ENCODE measurements at regions not wholly inside any gene's neighbourhood (a gene's known extent, or its start where the extent isn't known, plus 50 kb on each side); places are given as distances from the start of the nearest gene placed in this dataset.

- H3K27ac ChIP-seq (ENCODE audit: low read depth in 1 of 2, low read length in 1 of 2), result no peak overlapping the region
- no peaks in the 10 kb centered on the region for H3K9me3 ChIP-seq (ENCODE audit: control insufficient read depth in 2 of 2, insufficient read depth in 1 of 2, low read length in 1 of 2)
- 86% methylated on average over 2 of the region's 2 CpGs for WGBS
- H3K27me3 ChIP-seq (ENCODE audit: control insufficient read depth in 2 of 2, insufficient read depth in 1 of 2, low read length in 1 of 2), result no peaks in the 10 kb centered on the region
- H3K36me3 ChIP-seq (ENCODE audit: control insufficient read depth in 2 of 2, insufficient read depth in 2 of 2, low read length in 1 of 2), result no peaks in the 10 kb centered on the region
- DNase-seq (ENCODE audit: low read depth in 6 of 9, low spot score in 9 of 9), result no peak
- no peak overlapping the region for H3K4me3 ChIP-seq (ENCODE audit: low read length in 2 of 2)
- H3K4me1 ChIP-seq (ENCODE audit: control insufficient read depth in 2 of 2, insufficient read depth in 2 of 2, low read length in 2 of 2), result no peaks in the 10 kb centered on the region
Measured at GRCh38 chr4:186931519-186931918, 207.9 kb upstream of the FAT1 start.

GRCh38 chr4:186932196-186932595 is 208.5 kb upstream of the FAT1 start:
- Histone ChIP-seq H3K27me3 (ENCODE audit: control insufficient read depth in 2 of 2, insufficient read depth in 1 of 2, low read length in 1 of 2) (no peaks in the 10 kb centered on the region), H3K4me3 (ENCODE audit: low read length in 2 of 2) (no peak overlapping the region), H3K36me3 (ENCODE audit: control insufficient read depth in 2 of 2, insufficient read depth in 2 of 2, low read length in 1 of 2) (no peaks in the 10 kb centered on the region), H3K27ac (ENCODE audit: low read depth in 1 of 2, low read length in 1 of 2) (no peak overlapping the region), H3K4me1 (ENCODE audit: control insufficient read depth in 2 of 2, insufficient read depth in 2 of 2, low read length in 2 of 2) (no peaks in the 10 kb centered on the region), H3K9me3 (ENCODE audit: control insufficient read depth in 2 of 2, insufficient read depth in 1 of 2, low read length in 1 of 2) (no peaks in the 10 kb centered on the region)
- no peak for DNase-seq (ENCODE audit: low read depth in 6 of 9, low spot score in 9 of 9)
- WGBS, result 88% methylated on average over 5 of the region's 5 CpGs

- H3K27ac ChIP-seq (ENCODE audit: low read depth in 1 of 2, low read length in 1 of 2), result no peak overlapping the region
- no peak for DNase-seq (ENCODE audit: low read depth in 6 of 9, low spot score in 9 of 9)
- no peaks in the 10 kb centered on the region for H3K9me3 ChIP-seq (ENCODE audit: control insufficient read depth in 2 of 2, insufficient read depth in 1 of 2, low read length in 1 of 2)
- H3K27me3 ChIP-seq (ENCODE audit: control insufficient read depth in 2 of 2, insufficient read depth in 1 of 2, low read length in 1 of 2), result no peaks in the 10 kb centered on the region
- H3K4me3 ChIP-seq (ENCODE audit: low read length in 2 of 2), result no peak overlapping the region
- no peaks in the 10 kb centered on the region for H3K36me3 ChIP-seq (ENCODE audit: control insufficient read depth in 2 of 2, insufficient read depth in 2 of 2, low read length in 1 of 2)
- no peaks in the 10 kb centered on the region for H3K4me1 ChIP-seq (ENCODE audit: control insufficient read depth in 2 of 2, insufficient read depth in 2 of 2, low read length in 2 of 2)
- 77% methylated on average over 4 of the region's 4 CpGs for WGBS
Measured at GRCh38 chr4:186932631-186933187, 209.1 kb upstream of the FAT1 start.

GRCh38 chr4:186934244-186934643 is 210.6 kb upstream of the FAT1 start:
- H3K27me3 ChIP-seq (ENCODE audit: control insufficient read depth in 2 of 2, insufficient read depth in 1 of 2, low read length in 1 of 2), result no peaks in the 10 kb centered on the region
- no peaks in the 10 kb centered on the region for H3K36me3 ChIP-seq (ENCODE audit: control insufficient read depth in 2 of 2, insufficient read depth in 2 of 2, low read length in 1 of 2)
- H3K9me3 ChIP-seq (ENCODE audit: control insufficient read depth in 2 of 2, insufficient read depth in 1 of 2, low read length in 1 of 2), result no peaks in the 10 kb centered on the region
- 72% methylated on average over 10 of the region's 10 CpGs for WGBS
- no peak for DNase-seq (ENCODE audit: low read depth in 6 of 9, low spot score in 9 of 9)
- no peak overlapping the region for H3K27ac ChIP-seq (ENCODE audit: low read depth in 1 of 2, low read length in 1 of 2)
- no peak overlapping the region for H3K4me3 ChIP-seq (ENCODE audit: low read length in 2 of 2)
- H3K4me1 ChIP-seq (ENCODE audit: control insufficient read depth in 2 of 2, insufficient read depth in 2 of 2, low read length in 2 of 2), result no peaks in the 10 kb centered on the region

GRCh38 chr4:186934841-186935443 is 211.3 kb upstream of the FAT1 start:
- 94% methylated on average over 8 of the region's 8 CpGs for WGBS
- no peak overlapping the region for H3K4me3 ChIP-seq (ENCODE audit: low read length in 2 of 2)
- no peaks in the 10 kb centered on the region for H3K36me3 ChIP-seq (ENCODE audit: control insufficient read depth in 2 of 2, insufficient read depth in 2 of 2, low read length in 1 of 2)
- no peaks in the 10 kb centered on the region for H3K4me1 ChIP-seq (ENCODE audit: control insufficient read depth in 2 of 2, insufficient read depth in 2 of 2, low read length in 2 of 2)
- H3K27ac ChIP-seq (ENCODE audit: low read depth in 1 of 2, low read length in 1 of 2), result no peak overlapping the region
- DNase-seq (ENCODE audit: low read depth in 6 of 9, low spot score in 9 of 9), result no peak
- H3K27me3 ChIP-seq (ENCODE audit: control insufficient read depth in 2 of 2, insufficient read depth in 1 of 2, low read length in 1 of 2), result no peaks in the 10 kb centered on the region
- H3K9me3 ChIP-seq (ENCODE audit: control insufficient read depth in 2 of 2, insufficient read depth in 1 of 2, low read length in 1 of 2), result no peaks in the 10 kb centered on the region

GRCh38 chr4:186935901-186936300 is 212.2 kb upstream of the FAT1 start:
- no peaks in the 10 kb centered on the region for H3K4me1 ChIP-seq (ENCODE audit: control insufficient read depth in 2 of 2, insufficient read depth in 2 of 2, low read length in 2 of 2)
- 94% methylated on average over 4 of the region's 4 CpGs for whole genome bisulfite sequencing
- H3K36me3 ChIP-seq (ENCODE audit: control insufficient read depth in 2 of 2, insufficient read depth in 2 of 2, low read length in 1 of 2), result no peaks in the 10 kb centered on the region
- H3K27me3 ChIP-seq (ENCODE audit: control insufficient read depth in 2 of 2, insufficient read depth in 1 of 2, low read length in 1 of 2), result no peaks in the 10 kb centered on the region
- no peak for DNase-seq (ENCODE audit: low read depth in 6 of 9, low spot score in 9 of 9)
- no peak overlapping the region for H3K27ac ChIP-seq (ENCODE audit: low read depth in 1 of 2, low read length in 1 of 2)
- H3K4me3 ChIP-seq (ENCODE audit: low read length in 2 of 2), result no peak overlapping the region
- no peaks in the 10 kb centered on the region for H3K9me3 ChIP-seq (ENCODE audit: control insufficient read depth in 2 of 2, insufficient read depth in 1 of 2, low read length in 1 of 2)

- H3K4me3 ChIP-seq (ENCODE audit: low read length in 2 of 2), result no peak overlapping the region
- no peak overlapping the region for H3K27ac ChIP-seq (ENCODE audit: low read depth in 1 of 2, low read length in 1 of 2)
- WGBS, result 76% methylated on average over 9 of the region's 9 CpGs
- no peaks in the 10 kb centered on the region for H3K9me3 ChIP-seq (ENCODE audit: control insufficient read depth in 2 of 2, insufficient read depth in 1 of 2, low read length in 1 of 2)
- no peak for DNase-seq (ENCODE audit: low read depth in 6 of 9, low spot score in 9 of 9)
- H3K4me1 ChIP-seq (ENCODE audit: control insufficient read depth in 2 of 2, insufficient read depth in 2 of 2, low read length in 2 of 2), result no peaks in the 10 kb centered on the region
- H3K27me3 ChIP-seq (ENCODE audit: control insufficient read depth in 2 of 2, insufficient read depth in 1 of 2, low read length in 1 of 2), result no peaks in the 10 kb centered on the region
- H3K36me3 ChIP-seq (ENCODE audit: control insufficient read depth in 2 of 2, insufficient read depth in 2 of 2, low read length in 1 of 2), result no peaks in the 10 kb centered on the region
Measured at GRCh38 chr4:186936496-186937375, 213.1 kb upstream of the FAT1 start.

- no peaks in the 10 kb centered on the region for H3K36me3 ChIP-seq (ENCODE audit: control insufficient read depth in 2 of 2, insufficient read depth in 2 of 2, low read length in 1 of 2)
- H3K4me3 ChIP-seq (ENCODE audit: low read length in 2 of 2), result no peak overlapping the region
- no peaks in the 10 kb centered on the region for H3K4me1 ChIP-seq (ENCODE audit: control insufficient read depth in 2 of 2, insufficient read depth in 2 of 2, low read length in 2 of 2)
- WGBS, result 96% methylated on average over 1 of the region's 1 CpG
- no peaks in the 10 kb centered on the region for H3K27me3 ChIP-seq (ENCODE audit: control insufficient read depth in 2 of 2, insufficient read depth in 1 of 2, low read length in 1 of 2)
- no peak for DNase-seq (ENCODE audit: low read depth in 6 of 9, low spot score in 9 of 9)
- no peaks in the 10 kb centered on the region for H3K9me3 ChIP-seq (ENCODE audit: control insufficient read depth in 2 of 2, insufficient read depth in 1 of 2, low read length in 1 of 2)
- H3K27ac ChIP-seq (ENCODE audit: low read depth in 1 of 2, low read length in 1 of 2), result no peak overlapping the region
Measured at GRCh38 chr4:186939226-186939625, 215.6 kb upstream of the FAT1 start.

GRCh38 chr4:186939766-186940165 is 216.1 kb upstream of the FAT1 start:
- H3K36me3 ChIP-seq (ENCODE audit: control insufficient read depth in 2 of 2, insufficient read depth in 2 of 2, low read length in 1 of 2), result no peaks in the 10 kb centered on the region
- no peak overlapping the region for H3K27ac ChIP-seq (ENCODE audit: low read depth in 1 of 2, low read length in 1 of 2)
- H3K4me1 ChIP-seq (ENCODE audit: control insufficient read depth in 2 of 2, insufficient read depth in 2 of 2, low read length in 2 of 2), result no peaks in the 10 kb centered on the region
- H3K4me3 ChIP-seq (ENCODE audit: low read length in 2 of 2), result no peak overlapping the region
- H3K9me3 ChIP-seq (ENCODE audit: control insufficient read depth in 2 of 2, insufficient read depth in 1 of 2, low read length in 1 of 2), result no peaks in the 10 kb centered on the region
- DNase-seq (ENCODE audit: low read depth in 6 of 9, low spot score in 9 of 9), result no peak
- H3K27me3 ChIP-seq (ENCODE audit: control insufficient read depth in 2 of 2, insufficient read depth in 1 of 2, low read length in 1 of 2), result no peaks in the 10 kb centered on the region

Measured in thymus (tissue), 11 donors.